Stomach (tissue), 8 donors: ENCODE measurements at regions not wholly inside any gene's neighbourhood (a gene's known extent, or its start where the extent isn't known, plus 50 kb on each side); places are given as distances from the start of the nearest gene placed in this dataset.

ENCODE experiments used
- DNase-seq, 2 donors: peaks; one replicate each; pipeline versions ENCODE4 v3.0.0 to v3.0.0-alpha.2; 2013 to 2019
- H3K27ac ChIP-seq, 5 donors: fragments of 200-600 bp in 4 of 5; sonication (generic) in 4 of 5; one replicate each; pipeline ENCODE4 v1.5.1; 2013 to 2019; ENCODE audit warnings: mild to moderate bottlenecking in 1 of 5, moderate library complexity in 1 of 5
- H3K27me3 ChIP-seq, 3 donors: fragments of 200-600 bp; sonication (generic); one replicate each; pipeline ENCODE4 v1.5.1; 2017 to 2019; ENCODE audit warnings: mixed run types in 1 of 3
- H3K36me3 ChIP-seq, 4 donors: fragments of 200-600 bp; sonication (generic); 1 replicate in 3 of 4; 2 replicates in 1 of 4; pipeline ENCODE4 v1.5.1; 2016 to 2019
- H3K4me1 ChIP-seq, 4 donors: fragments of 200-600 bp; sonication (generic); one replicate each; pipeline ENCODE4 v1.5.1; 2016 to 2019
- H3K4me3 ChIP-seq, 4 donors: fragments of 200-600 bp; sonication (generic) in 3 of 4; one replicate each; pipeline ENCODE4 v1.5.1; 2016 to 2019; ENCODE audit warnings: mild to moderate bottlenecking in 1 of 4
- H3K9me3 ChIP-seq, 4 donors: fragments of 200-600 bp; sonication (generic); one replicate each; pipeline ENCODE4 v1.5.1; 2016 to 2019
- EP300 ChIP-seq: sonication (generic); formaldehyde crosslinking; IDR thresholded peaks from one replicate; pipeline ENCODE4 v1.6.1; 2017; ENCODE audit warnings: antibody characterized with exemption
- POLR2A ChIP-seq, 4 donors: fragments of 450-650 bp; IDR thresholded peaks; one replicate each; pipeline ENCODE4 v1.6.1; 2016; ENCODE audit warnings: antibody characterized with exemption in 4 of 4, control low read depth in 2 of 4, mild to moderate bottlenecking in 1 of 4, moderate library complexity in 1 of 4
- POLR2AphosphoS5 ChIP-seq, 3 donors: sonication (generic); formaldehyde crosslinking; IDR thresholded peaks; one replicate each; pipeline ENCODE4 v1.6.1; 2016; ENCODE audit warnings: antibody characterized with exemption in 3 of 3
- WGBS, 5 donors: extraction: QIAGEN DNeasy Blood & Tissue Kit in 3 of 5; methylation state at CpG; one replicate each; pipeline versions ENCODE4 v1.1.5 to v1.1.7; 2013 to 2018; 5-methylcytosine and 5-hydroxymethylcytosine counted together
- intact Hi-C: fragments of 100-400 bp; cut with DNase I; formaldehyde crosslinking; loops from one replicate; pipeline ENCODE4 v1.15.1; 2023; ENCODE audit warnings: low total_unique reads
- TF ChIP-seq, protein P1 (sequence below), 7 experiments: fragments of 450-650 bp in 4 of 7; fragments of 200-600 bp in 3 of 7; sonication (generic) in 3 of 7; IDR thresholded peaks; one replicate each; pipeline ENCODE4 v1.5.1; 2016 to 2019; ENCODE audit warnings: antibody characterized with exemption in 7 of 7, control low read depth in 2 of 7, mild to moderate bottlenecking in 1 of 7
- donor health status: healthy with polysubstance abuse.
- donor health status: Bipolar disorder and iron deficiency.
- donor health status: healthy.

DNA sequence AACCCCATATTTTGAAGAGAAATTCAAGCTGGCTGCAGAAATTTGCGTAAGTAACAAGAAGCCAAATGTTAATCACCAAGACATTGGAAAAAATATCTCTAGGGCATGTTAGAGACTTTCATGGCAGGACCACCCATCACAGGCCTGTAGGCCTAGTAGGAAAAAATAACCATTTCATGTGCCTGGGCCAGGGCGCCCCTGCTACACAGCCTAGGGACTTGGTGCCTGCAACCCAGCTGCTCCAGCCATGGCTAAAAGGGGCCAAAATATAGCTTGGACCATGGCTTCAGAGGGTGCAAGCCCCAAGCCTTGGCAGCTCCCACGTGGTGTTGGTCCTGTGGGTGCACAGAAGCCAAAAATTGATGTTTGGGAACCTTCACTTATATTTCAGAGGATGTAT is 167.7 kb upstream of the NMUR2 start:
- 72 to 85% (median 74%) methylated on average over 3 of the region's 3 CpGs for WGBS, 5 donors
- Histone ChIP-seq H3K27ac (no peak overlapping the region), H3K9me3 (no peaks in the 10 kb centered on the region), H3K27me3 (no peaks in the 10 kb centered on the region), H3K4me1 (no peaks in the 10 kb centered on the region), H3K36me3 (no peaks in the 10 kb centered on the region), H3K4me3 (no peak overlapping the region)
- DNase-seq = no peak
- TF ChIP-seq, protein P1, sequence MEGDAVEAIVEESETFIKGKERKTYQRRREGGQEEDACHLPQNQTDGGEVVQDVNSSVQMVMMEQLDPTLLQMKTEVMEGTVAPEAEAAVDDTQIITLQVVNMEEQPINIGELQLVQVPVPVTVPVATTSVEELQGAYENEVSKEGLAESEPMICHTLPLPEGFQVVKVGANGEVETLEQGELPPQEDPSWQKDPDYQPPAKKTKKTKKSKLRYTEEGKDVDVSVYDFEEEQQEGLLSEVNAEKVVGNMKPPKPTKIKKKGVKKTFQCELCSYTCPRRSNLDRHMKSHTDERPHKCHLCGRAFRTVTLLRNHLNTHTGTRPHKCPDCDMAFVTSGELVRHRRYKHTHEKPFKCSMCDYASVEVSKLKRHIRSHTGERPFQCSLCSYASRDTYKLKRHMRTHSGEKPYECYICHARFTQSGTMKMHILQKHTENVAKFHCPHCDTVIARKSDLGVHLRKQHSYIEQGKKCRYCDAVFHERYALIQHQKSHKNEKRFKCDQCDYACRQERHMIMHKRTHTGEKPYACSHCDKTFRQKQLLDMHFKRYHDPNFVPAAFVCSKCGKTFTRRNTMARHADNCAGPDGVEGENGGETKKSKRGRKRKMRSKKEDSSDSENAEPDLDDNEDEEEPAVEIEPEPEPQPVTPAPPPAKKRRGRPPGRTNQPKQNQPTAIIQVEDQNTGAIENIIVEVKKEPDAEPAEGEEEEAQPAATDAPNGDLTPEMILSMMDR (IDR thresholded peaks at IDR 0.05) = no peak
- TF ChIP-seq EP300 (no peak), POLR2A (IDR thresholded peaks at IDR 0.05) (no peak), POLR2AphosphoS5 (IDR thresholded peaks at IDR 0.05) (no peak)
- intact Hi-C loops = no loop called here

DNA sequence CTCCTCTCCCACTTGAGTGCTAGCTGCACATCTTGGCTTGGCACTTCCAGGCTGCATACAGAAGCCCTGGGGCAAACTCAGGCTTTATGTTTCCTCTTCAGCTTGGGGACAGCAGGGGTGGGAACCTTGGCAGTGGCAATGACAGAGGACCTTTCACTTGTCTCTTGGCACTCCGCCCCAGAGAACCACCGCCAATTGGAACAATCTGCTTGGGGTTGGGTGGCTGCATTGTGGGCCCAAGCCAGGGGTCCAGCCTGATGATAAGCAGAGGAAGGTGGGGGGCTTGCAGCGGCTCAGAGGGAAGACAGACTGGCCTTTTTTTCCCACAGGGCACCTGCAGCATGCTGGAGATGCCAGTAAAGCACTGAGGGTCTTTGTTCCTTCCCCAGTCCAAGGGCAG is 179.0 kb upstream of the NMUR2 start:
- H3K4me3 ChIP-seq = no peak overlapping the region
- peaks cover 0 to 28% (median 9%) of the 10 kb centered on the region in 4 donors for H3K9me3 ChIP-seq
- 73 to 100% (median 79%) methylated on average over 1 to 3 of the region's 3 CpGs for WGBS, 5 donors
- H3K27me3 ChIP-seq = no peaks in the 10 kb centered on the region
- no peaks in the 10 kb centered on the region for H3K4me1 ChIP-seq
- no peak for DNase-seq
- H3K36me3 ChIP-seq = no peaks in the 10 kb centered on the region
- intact Hi-C loops = no loop called here
- no peak overlapping the region for H3K27ac ChIP-seq
- TF ChIP-seq, protein P1 (IDR thresholded peaks at IDR 0.05) = no peak
- TF ChIP-seq POLR2AphosphoS5 (IDR thresholded peaks at IDR 0.05) = no peak
- TF ChIP-seq EP300 = no peak
- no peak for TF ChIP-seq POLR2A (IDR thresholded peaks at IDR 0.05)

DNA sequence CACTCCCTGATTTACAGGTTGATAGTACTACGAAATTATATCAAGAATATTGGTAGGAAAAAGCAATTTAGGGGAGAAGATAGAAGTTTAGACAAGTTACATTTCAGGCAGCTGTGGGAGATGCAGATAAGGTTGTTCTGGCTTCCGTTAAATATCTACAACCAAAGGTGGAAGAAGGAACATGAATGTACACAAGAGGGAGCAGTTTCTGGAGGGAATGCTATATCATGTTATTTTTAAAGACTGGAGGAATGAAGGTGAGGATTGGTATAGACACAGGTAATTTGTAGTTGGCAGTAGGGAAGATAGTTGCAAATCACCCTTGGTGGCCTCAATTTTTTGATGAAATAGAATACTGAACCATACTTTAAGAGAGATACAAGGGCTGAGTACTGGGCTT is 187.3 kb upstream of the NMUR2 start:
- no peaks in the 10 kb centered on the region for H3K27me3 ChIP-seq
- DNase-seq = no peak
- no peaks in the 10 kb centered on the region for H3K4me1 ChIP-seq
- no peak overlapping the region for H3K27ac ChIP-seq
- no peak overlapping the region for H3K4me3 ChIP-seq
- no peaks in the 10 kb centered on the region for H3K36me3 ChIP-seq
- intact Hi-C loops = no loop called here
- H3K9me3 ChIP-seq = peaks cover 0 to 12% (median 4%) of the 10 kb centered on the region in 4 donors
- 41 to 60% (median 53%) methylated on average over 2 of the region's 2 CpGs for WGBS, 5 donors
- TF ChIP-seq, protein P1 (IDR thresholded peaks at IDR 0.05) = no peak
- TF ChIP-seq POLR2A (IDR thresholded peaks at IDR 0.05) = no peak
- no peak for TF ChIP-seq POLR2AphosphoS5 (IDR thresholded peaks at IDR 0.05)
- no peak for TF ChIP-seq EP300

DNA sequence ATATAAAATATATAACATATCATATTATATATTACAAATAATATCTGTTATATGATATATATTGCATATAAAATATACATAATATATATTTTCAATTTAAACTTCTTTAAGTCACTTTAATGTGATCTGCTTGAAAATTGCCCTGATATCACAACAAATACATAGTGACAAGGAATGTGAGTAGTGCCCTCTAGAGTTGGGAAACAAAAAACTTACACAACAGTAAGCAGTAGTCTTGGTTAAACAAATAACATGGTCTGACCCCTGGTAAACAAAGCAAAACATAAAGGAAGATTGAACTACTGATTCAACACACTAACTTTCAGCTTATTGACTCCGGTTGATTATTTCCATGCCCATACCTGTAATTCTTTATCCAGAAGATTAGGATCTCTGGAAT is 188.3 kb upstream of the NMUR2 start:
- WGBS, 5 donors = 44 to 61% (median 54%) methylated on average over 1 of the region's 1 CpG
- H3K27me3 ChIP-seq = no peaks in the 10 kb centered on the region
- DNase-seq = no peak
- H3K4me1 ChIP-seq = no peaks in the 10 kb centered on the region
- H3K36me3 ChIP-seq = no peaks in the 10 kb centered on the region
- peaks cover 0 to 5% (median 2%) of the 10 kb centered on the region in 4 donors for H3K9me3 ChIP-seq
- H3K27ac ChIP-seq = no peak overlapping the region
- H3K4me3 ChIP-seq = no peak overlapping the region
- TF ChIP-seq POLR2AphosphoS5 (IDR thresholded peaks at IDR 0.05) (no peak), POLR2A (IDR thresholded peaks at IDR 0.05) (no peak), EP300 (no peak)
- TF ChIP-seq, protein P1 (IDR thresholded peaks at IDR 0.05) = no peak
- intact Hi-C loops = no loop called here
